GM12864 (cell line): ENCODE measurements at regions not wholly inside any gene's neighbourhood (a gene's known extent, or its start where the extent isn't known, plus 50 kb on each side); places are given as distances from the start of the nearest gene placed in this dataset.

Experiments
- DNase-seq: peaks from one replicate; pipeline ENCODE4 v3.0.0-alpha.2; 2011; ENCODE audit warnings: low read depth
- H3K4me3 ChIP-seq: 2 replicates; pipeline ENCODE4 v1.5.1; 2011; ENCODE audit warnings: mild to moderate bottlenecking, low read depth, low read length, control low read depth
- TF ChIP-seq, protein P1 (sequence below): IDR thresholded peaks from 2 replicates; pipeline ENCODE4 v1.5.1; 2011; ENCODE audit warnings: low read depth, mild to moderate bottlenecking, moderate library complexity, low read length, control low read depth, inconsistent platforms; ENCODE audit errors: missing control alignments

DNA sequence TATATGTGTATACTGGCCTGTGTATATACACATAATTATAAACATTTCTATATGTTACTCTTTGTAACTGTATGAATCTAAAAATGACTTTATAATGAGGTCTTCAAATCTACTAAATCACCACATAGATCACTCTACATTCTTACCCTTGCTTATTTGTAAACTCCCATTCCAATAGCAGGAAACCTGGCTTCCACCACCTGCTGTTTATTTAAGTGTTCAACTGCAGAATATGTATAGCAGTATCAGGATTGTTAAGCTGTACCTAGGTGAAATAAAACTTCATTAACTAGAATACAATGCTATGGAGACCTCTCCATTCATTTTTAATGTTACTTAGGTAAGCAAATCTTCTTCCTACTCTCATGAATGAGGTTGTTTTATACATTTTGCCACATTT is 1351.1 kb upstream of the B3GALT2 start:
- no peak overlapping the region for H3K4me3 ChIP-seq
- no peak for DNase-seq
- TF ChIP-seq, protein P1, sequence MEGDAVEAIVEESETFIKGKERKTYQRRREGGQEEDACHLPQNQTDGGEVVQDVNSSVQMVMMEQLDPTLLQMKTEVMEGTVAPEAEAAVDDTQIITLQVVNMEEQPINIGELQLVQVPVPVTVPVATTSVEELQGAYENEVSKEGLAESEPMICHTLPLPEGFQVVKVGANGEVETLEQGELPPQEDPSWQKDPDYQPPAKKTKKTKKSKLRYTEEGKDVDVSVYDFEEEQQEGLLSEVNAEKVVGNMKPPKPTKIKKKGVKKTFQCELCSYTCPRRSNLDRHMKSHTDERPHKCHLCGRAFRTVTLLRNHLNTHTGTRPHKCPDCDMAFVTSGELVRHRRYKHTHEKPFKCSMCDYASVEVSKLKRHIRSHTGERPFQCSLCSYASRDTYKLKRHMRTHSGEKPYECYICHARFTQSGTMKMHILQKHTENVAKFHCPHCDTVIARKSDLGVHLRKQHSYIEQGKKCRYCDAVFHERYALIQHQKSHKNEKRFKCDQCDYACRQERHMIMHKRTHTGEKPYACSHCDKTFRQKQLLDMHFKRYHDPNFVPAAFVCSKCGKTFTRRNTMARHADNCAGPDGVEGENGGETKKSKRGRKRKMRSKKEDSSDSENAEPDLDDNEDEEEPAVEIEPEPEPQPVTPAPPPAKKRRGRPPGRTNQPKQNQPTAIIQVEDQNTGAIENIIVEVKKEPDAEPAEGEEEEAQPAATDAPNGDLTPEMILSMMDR = no peak

DNA sequence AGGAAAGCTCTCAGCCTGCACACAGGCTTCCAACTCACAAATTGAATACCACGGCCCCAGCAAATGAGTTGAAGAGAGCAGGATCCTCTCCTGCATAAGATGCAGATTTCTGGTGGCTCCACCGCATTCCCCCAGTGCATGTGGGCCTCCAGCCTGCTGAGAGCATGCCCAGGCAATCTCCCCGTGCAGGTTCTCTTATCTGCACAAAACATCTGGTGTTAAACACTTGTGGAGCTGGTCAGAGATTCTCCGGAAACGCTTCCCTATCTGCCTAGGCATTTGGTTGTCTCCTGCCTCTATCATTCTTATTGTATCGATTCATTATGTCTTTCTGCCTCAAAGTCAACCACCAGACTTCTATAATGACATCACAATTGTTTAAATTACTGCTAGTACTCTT is 1349.0 kb upstream of the B3GALT2 start:
- TF ChIP-seq, protein P1 = no peak
- no peak overlapping the region for H3K4me3 ChIP-seq
- no peak for DNase-seq

DNA sequence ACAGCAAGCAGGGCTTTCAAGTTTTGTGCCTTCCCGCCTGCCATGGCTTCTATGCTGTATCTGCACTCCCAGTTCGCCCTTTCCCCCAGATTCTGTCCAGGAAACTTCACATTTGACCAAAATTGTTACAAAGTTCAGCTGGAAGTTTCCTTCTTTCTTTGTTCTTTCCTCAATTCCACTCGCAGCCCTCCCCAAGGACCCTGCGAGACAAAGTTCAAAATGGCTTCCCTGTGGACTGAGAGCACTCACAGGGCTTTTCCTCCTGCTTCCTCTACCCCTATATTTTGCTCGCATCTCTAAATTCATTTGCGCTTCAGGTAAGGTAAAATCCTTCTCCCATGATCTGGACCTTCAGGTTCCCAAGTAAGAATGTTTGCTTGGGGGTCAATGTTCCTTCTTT is 1348.4 kb upstream of the B3GALT2 start:
- TF ChIP-seq, protein P1 = no peak

GRCh38 chr1:194533641-194534040 is 1347.2 kb upstream of the B3GALT2 start:
- DNase-seq = no peak
- TF ChIP-seq, protein P1 = no peak
- no peak overlapping the region for H3K4me3 ChIP-seq

More for the DNA sequence above, 1348.4 kb upstream of the B3GALT2 start:
- no peak overlapping the region for H3K4me3 ChIP-seq
- DNase-seq = no peak

DNA sequence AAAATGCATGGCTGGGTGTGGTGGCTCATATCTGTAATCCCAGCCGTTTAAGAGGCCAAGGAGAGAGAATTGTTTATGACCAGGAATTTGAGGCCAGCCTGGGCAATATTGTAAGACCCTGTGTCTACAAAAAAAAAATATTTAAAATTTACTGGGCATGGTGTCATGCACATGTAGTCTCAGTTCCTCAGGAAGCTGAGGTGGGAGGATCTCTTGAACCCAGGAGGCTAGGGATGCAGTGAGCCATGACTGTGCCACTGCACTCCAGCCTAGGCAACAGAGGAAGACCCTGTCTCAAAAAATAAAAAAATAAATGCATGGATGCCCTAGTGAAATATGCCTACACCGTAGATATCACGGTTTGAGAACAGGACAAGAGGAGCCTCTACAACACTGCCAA is 1331.2 kb upstream of the B3GALT2 start:
- TF ChIP-seq, protein P1 = no peak
- no peak for DNase-seq
- H3K4me3 ChIP-seq = no peak overlapping the region

DNA sequence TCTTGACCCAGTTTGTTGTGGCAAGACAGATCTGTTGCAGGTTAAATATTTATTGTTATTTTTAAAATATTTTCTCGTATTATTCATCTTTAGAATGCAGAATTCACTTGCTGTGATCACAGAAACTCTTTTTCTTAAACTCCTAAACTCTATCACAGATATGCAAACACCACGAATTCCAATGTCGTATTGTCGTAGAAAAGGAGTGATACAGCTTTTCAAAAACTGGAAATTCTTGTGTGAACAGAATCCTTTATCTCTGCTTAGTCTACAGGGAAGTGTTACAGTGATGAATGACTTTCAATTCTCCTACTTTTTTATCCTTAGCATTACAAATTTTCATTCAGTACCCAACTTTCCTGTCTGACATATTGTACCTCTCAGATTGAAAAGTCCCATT is 1329.5 kb upstream of the B3GALT2 start:
- no peak overlapping the region for H3K4me3 ChIP-seq
- TF ChIP-seq, protein P1 = no peak
- DNase-seq = no peak

DNA sequence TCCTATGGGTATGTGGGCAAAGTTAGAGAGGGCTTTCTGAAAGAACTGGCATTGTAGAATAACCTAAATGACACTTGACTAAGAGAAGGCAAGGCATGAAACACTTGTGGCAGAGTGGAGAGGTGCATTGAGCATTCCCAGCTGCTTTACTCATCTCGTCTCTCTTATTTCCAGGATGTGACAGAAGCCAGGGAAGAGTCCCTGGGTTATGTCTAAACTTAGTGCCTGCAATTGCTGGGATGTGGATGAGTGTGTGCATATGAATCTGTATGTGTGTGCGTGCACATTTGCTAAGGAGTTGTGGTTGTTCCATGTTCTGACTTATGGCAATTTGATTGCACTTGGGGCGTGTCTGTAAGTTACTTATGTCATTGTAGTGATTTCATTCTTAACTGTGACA is 1326.5 kb upstream of the B3GALT2 start:
- DNase-seq = no peak
- TF ChIP-seq, protein P1 = no peak
- no peak overlapping the region for H3K4me3 ChIP-seq
